ENCODE measurements at regions not wholly inside any gene's neighbourhood (a gene's known extent, or its start where the extent isn't known, plus 50 kb on each side); places are given as distances from the start of the nearest gene placed in this dataset.

GRCh38 chr9:17942498-17942897 lies 363.6 kb downstream of the SH3GL2 start:
- 5% methylated on average over 1 of the region's 1 CpG for WGBS (ENCODE audit: low lambda C conversion rate)
- ChIA-PET CTCF (ENCODE audit: low intra/inter-chr PET ratio, low total read pairs) (no interaction called here), POLR2A (no interaction called here)
- in situ Hi-C loops (cut with HindIII; ENCODE audit: extremely low pct_ligation_motif_present, low pct_unique_long_range_greater_than_20kb) (no loop called here), intact Hi-C loops (cut with micrococcal nuclease; ENCODE audit: unreplicated experiment) (no loop called here)
- H3K4me3 ChIP-seq (replicated peaks in 1 of 3; ENCODE audit: insufficient read depth in 1 of 3, low read depth in 2 of 3, low read length in 3 of 3) = no peak overlapping the region
- no TSS peak for BruUV-seq (replicated peaks)
- H3K4me2 ChIP-seq (ENCODE audit: low read depth, low read length) = no peak overlapping the region
- DNase-seq (ENCODE audit: low spot score) = no peak
- no peak for TF ChIP-seq ZBTB25 (CRISPR knock-in tag; IDR thresholded peaks at IDR 0.05)
- no peak for TF ChIP-seq PATZ1 (CRISPR knock-in tag; IDR thresholded peaks at IDR 0.05)
- TF ChIP-seq ZNF468 (CRISPR knock-in tag; IDR thresholded peaks at IDR 0.05) = no peak
- TF ChIP-seq YEATS2 (CRISPR knock-in tag; IDR thresholded peaks at IDR 0.05; ENCODE audit: borderline replicate concordance) = no peak
- no peak for TF ChIP-seq ZNF430 (CRISPR knock-in tag; IDR thresholded peaks at IDR 0.05)
- H3K27ac ChIP-seq (ENCODE audit: extremely low read length, insufficient read depth, low read length) = no peak overlapping the region
- no peak overlapping the region for H3K9ac ChIP-seq (ENCODE audit: insufficient read depth, low read depth, low read length)
- no peak for FAIRE-seq
- no peaks in the 10 kb centered on the region for H3K36me3 ChIP-seq (replicated peaks in 1 of 2; ENCODE audit: control insufficient read depth in 1 of 2, insufficient read depth in 2 of 2, low read length in 2 of 2)
- no peaks in the 10 kb centered on the region for H3K79me2 ChIP-seq (ENCODE audit: insufficient read depth, low read length)
- peaks cover 9% of the 10 kb centered on the region; the same call in 1 of the 2 replicates for H3K9me3 ChIP-seq (ENCODE audit: low read length)
- no peak for ATAC-seq
- H3K27me3 ChIP-seq (ENCODE audit: control insufficient read depth in 1 of 2, insufficient read depth in 2 of 2, low read length in 2 of 2) = no peaks in the 10 kb centered on the region
- H2AFZ ChIP-seq (ENCODE audit: low read length) = no peak overlapping the region
- no peaks in the 10 kb centered on the region for H3K4me1 ChIP-seq (ENCODE audit: insufficient read depth, low read length)
- H4K20me1 ChIP-seq (ENCODE audit: insufficient read depth, low read length) = no peaks in the 10 kb centered on the region

GRCh38 chr9:17955409-17955808 lies 376.5 kb downstream of the SH3GL2 start:
- in situ Hi-C loops (cut with HindIII; ENCODE audit: extremely low pct_ligation_motif_present, low pct_unique_long_range_greater_than_20kb) = no loop called here
- no peaks in the 10 kb centered on the region for H4K20me1 ChIP-seq (ENCODE audit: insufficient read depth, low read length)

More at GRCh38 chr9:17955409-17955808, 376.5 kb downstream of the SH3GL2 start:
- DNase-seq (ENCODE audit: low spot score) (no peak), FAIRE-seq (no peak), ATAC-seq (no peak)
- Histone ChIP-seq H3K27me3 (ENCODE audit: control insufficient read depth in 1 of 2, insufficient read depth in 2 of 2, low read length in 2 of 2) (no peaks in the 10 kb centered on the region), H3K4me1 (ENCODE audit: insufficient read depth, low read length) (no peaks in the 10 kb centered on the region), H3K9ac (ENCODE audit: insufficient read depth, low read depth, low read length) (no peak overlapping the region), H3K79me2 (ENCODE audit: insufficient read depth, low read length) (no peaks in the 10 kb centered on the region), H3K4me2 (ENCODE audit: low read depth, low read length) (no peak overlapping the region), H2AFZ (ENCODE audit: low read length) (no peak overlapping the region), H3K36me3 (replicated peaks in 1 of 2; ENCODE audit: control insufficient read depth in 1 of 2, insufficient read depth in 2 of 2, low read length in 2 of 2) (no peaks in the 10 kb centered on the region), H3K9me3 (ENCODE audit: low read length) (no peaks in the 10 kb centered on the region), H3K4me3 (replicated peaks in 1 of 3; ENCODE audit: insufficient read depth in 1 of 3, low read depth in 2 of 3, low read length in 3 of 3) (no peak overlapping the region), H3K27ac (ENCODE audit: extremely low read length, insufficient read depth, low read length) (no peak overlapping the region)
- no TSS peak for BruUV-seq (replicated peaks)
- TF ChIP-seq ZNF446 (CRISPR knock-in tag; IDR thresholded peaks at IDR 0.05) (no peak), DNMT3B (CRISPR knock-in tag; conservative IDR thresholded peaks at IDR 0.05) (no peak), ZNF577 (CRISPR knock-in tag; IDR thresholded peaks at IDR 0.05; ENCODE audit: borderline replicate concordance, low read depth) (no peak), ZC3H4 (CRISPR knock-in tag; IDR thresholded peaks at IDR 0.05; ENCODE audit: borderline replicate concordance) (no peak), ZNF138 (CRISPR knock-in tag; IDR thresholded peaks at IDR 0.05; ENCODE audit: low read depth) (no peak), FOXO1 (CRISPR knock-in tag; IDR thresholded peaks at IDR 0.05) (no peak), ZNF333 (CRISPR knock-in tag; IDR thresholded peaks at IDR 0.05; ENCODE audit: borderline replicate concordance) (no peak)
- ChIA-PET POLR2A (no interaction called here), CTCF (ENCODE audit: low intra/inter-chr PET ratio, low total read pairs) (no interaction called here)
- WGBS (ENCODE audit: low lambda C conversion rate) = 2% methylated on average over 2 of the region's 2 CpGs
- intact Hi-C loops (cut with micrococcal nuclease; ENCODE audit: unreplicated experiment) = no loop called here

Measured in HepG2 (cell line).